ENCODE measurements at regions not wholly inside any gene's neighbourhood (a gene's known extent, or its start where the extent isn't known, plus 50 kb on each side); places are given as distances from the start of the nearest gene placed in this dataset.
"Not testable (repeated sequence)": the region's sequence is repeated elsewhere in the genome, so short reads cannot be mapped to it uniquely, and the experiment has no call there.

DNA sequence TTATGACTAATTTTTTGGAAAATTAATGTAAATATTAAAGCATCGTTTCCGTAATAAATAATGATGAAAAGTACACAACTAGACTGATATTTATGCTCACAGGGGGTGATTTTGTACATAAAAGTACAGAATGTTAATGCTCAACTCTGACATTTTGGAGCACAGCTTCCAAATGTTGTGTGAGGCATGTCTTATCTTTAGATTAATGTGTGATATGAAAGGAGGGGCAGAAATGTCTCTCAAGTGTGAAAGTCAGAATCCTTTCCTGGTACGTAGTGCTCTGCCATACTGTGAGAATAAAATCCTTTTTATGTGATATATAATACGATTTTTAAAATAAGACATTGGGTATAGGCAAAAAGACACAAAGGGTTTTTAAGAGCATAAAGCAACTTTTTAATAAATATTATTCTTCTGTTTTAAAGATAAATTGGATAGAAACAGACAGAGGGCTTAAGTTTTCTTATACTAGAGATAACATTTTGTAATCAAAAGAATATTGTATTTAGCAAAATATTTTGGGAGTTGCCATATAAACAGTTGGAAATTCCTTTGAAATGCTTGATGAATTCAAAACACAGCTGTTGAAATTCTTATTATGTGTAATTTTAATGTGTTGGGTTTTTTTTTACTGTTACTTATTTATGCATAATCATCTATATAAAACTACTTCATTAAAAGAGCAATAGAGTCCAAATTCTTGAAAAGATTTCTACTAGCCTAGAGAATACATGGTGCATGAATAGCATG, 389.7 kb downstream of the RAP2B start:
- no peak for DNase-seq (ENCODE audit: low read depth in 2 of 2)

DNA sequence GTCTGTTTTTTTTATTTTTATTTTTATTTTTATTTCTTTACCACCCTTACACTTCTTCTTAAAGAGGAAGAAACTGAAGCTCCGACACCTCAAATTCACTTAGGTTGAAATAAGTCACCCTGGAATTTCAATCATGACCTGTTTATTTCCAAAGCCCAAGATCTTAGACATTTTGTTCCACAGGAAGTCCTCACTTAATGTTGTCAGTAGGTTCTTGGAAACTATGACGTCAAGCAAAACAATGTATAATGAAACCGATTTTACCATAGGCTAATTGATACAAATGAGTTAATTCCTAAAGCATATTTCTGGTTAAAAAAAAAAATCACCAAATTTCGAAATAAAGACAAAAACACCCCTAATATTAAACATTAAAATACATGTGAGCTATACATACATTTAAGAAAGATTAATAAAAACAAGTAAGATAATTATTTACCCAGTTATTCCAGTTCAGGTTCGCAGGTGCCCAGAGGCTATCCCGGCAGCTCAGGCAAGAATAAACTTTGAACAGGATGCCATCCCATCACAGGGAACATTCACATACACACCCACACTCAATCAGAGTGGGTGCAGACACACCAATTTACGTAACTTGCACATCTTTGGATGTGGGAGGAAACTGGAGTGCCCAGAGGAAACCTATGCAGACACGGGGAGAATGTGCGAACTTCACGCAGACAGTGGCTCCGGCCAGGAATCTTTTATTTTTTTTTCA, 391.0 kb downstream of the RAP2B start:
- no peak for DNase-seq (ENCODE audit: low read depth in 2 of 2)

DNA sequence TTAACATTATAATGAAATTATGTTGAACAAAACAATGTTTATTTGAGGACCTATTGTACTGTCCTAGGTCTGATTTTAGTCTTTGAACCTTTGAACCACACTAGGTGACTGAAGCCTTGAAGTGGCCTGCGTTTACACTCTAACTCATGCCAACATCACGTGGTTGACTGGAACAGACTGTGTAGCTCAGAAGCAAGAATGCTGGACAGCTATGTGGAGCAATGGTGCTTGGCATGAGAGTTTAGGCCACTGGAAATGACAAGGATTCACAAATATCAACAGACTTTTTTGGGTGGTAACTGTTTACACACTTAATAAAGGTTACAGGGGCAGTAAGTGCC, 391.5 kb downstream of the RAP2B start:
- DNase-seq (ENCODE audit: low read depth in 2 of 2), result no peak

DNA sequence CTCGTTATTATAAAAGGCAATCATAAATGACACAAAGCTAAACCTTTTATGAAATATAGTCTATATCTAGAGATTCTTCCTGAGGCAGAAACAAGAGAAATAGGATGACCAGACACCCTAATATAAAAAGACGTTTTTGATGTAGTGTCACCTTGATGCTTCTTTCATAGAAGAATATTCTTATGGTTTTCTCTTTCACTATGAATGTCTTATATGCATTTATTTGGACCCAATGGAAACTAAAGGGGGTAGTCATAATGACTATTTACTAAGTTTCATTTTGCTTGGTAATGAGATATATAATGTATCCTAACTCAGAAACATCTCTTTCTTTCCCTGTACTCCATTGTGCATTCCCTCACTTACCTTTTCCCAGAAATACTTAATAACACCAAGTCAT, 393.9 kb downstream of the RAP2B start:
- no peak for DNase-seq (ENCODE audit: low read depth in 2 of 2)

DNA sequence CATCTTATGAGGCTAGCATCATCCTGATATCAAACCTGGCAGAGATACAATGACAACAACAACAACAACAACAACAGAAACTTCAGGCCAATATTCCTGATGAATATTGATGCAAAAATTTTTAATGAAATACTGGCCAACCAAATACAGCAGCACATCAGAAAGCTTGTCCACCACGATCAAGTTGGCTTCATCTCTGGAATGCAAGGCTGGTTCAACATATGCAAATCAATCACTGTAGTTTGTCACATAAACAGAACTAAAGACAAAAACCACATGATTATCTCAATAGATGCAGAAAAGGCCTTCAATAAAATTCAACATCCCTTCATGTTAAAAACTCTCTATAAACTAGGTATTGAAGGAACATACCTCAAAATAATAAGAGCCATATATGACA, 397.3 kb downstream of the RAP2B start:
- DNase-seq (ENCODE audit: low read depth in 2 of 2), result not testable (repeated sequence)

DNA sequence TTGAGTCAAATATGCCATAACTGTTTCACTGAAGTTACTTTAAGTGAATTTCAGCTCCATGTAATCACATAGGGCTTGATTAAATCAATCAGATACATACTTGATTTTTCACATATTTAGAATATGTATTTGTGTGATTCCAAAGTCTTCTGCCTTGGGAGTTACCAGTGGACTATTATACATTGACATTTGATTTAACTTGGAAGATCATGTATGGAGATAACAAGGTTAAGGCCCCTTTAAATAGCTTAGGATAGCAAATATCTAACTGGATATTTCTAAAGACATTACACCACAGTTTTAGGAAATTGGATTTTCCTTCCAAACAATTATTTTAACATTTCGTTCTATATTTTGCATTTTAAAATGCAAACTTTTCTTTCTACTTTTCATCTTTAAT, 405.0 kb downstream of the RAP2B start:
- no peak for DNase-seq (ENCODE audit: low read depth in 2 of 2)

DNA sequence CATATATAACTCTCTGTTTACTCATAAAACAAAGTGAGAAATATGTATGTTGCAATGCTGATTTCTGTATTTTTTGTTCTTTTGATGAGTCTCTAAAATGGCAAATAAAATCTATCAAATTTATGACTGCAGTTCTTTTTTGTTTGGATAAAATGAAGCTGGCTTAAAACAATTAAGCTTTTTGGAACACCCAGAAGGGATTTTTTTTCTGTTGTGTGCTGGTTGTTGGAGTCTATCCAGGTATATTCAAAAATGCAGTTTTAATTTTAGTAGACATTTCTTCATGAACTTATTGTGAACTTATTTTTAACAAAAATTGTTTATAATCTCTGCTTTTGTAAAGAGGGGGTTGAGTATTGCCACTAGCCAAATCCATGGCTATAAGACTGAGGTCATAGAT, 405.5 kb downstream of the RAP2B start:
- DNase-seq (ENCODE audit: low read depth in 2 of 2), result no peak

DNA sequence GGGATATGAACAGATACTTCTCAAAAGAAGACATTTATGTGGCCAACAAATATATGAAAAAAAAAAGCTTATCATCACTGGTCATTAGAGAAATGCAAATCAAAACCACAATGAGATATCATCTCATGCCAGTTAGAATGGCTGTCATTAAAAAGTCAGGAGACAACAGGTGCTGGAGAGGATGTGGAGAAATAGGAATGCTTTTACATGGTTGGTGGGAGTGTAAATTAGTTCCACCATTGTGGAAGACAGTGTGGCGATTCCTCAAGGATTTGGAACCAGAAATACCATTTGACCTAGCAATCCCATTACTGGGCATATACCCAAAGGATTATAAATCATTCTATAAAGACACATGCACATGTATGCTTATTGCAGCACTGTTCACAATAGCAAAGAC, 408.5 kb downstream of the RAP2B start:
- DNase-seq (ENCODE audit: low read depth in 2 of 2), result not testable (repeated sequence)

DNA sequence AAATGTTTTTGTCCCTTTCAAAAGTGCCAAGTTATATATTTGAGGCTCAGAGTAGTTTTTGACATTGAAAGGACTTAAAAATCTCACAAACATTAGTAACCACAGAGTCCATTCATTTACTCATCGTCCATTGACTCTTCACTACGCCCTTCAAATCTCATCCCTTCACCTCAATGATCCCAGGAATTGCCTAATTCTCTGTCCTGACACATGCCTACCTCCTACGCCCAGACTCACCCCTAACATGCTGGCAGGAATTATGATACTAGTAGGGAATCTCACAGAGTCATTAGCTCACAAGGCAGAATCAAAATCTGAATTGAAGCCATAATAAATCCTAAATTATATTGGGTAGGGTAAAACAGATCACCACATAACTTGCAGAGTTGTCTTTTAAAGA, 410.1 kb downstream of the RAP2B start:
- DNase-seq (ENCODE audit: low read depth in 2 of 2), result no peak

DNA sequence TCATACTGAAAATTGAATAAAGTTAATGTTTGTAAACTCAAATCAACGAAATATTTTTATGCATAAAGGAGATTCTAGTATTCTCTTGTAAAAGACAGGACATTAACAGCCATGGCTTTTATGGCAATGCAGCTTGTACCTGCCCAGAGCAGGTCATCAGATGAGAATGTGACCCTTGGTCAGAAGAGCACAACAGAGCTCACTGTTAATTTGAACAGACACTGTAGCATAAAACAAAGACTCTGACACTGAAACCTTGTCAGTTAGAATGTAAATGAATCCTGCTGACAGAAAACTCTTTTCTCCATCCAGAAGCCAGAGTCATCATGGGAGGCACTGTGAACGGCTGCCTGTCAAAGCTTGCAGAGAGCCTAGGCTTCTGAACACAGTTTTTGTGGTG, 410.6 kb downstream of the RAP2B start:
- no peak for DNase-seq (ENCODE audit: low read depth in 2 of 2)

DNA sequence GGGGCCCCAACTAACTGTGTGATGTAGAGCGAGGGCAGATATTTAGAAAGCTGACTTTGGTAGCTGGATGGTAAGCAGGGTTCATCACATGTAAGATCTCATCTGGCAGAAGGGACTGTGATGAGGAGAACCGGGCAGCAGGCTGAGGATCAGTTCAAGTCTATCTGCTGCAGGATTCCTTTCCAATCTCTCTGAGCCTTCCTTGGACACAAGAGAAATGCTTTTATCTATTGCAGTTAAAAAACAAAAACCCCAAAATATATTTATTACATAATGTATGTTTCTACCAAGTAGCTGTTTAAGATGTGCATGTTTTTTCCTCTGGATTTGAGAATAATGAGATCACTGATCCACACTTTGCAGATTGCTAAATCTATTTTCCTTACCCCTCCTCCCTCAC, 411.5 kb downstream of the RAP2B start:
- DNase-seq (ENCODE audit: low read depth in 2 of 2), result no peak

DNA sequence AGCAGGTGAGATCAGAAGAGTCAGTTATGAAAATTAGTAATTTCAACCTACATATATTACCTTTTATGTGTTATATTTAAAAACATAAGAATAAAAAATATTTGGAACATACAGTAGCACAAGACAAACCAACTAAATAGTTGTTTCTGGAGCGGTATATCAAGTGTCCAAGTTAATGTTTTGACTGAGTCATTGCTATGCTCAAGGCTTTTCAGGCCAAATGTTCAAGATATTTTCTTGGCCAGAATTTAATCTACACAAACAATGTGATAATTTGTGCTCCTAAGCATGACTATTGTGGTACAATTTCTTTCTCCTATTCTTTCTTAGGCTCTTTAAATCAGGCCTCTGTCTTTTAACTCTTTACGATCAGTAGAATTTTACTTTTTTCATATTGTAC, 412.4 kb downstream of the RAP2B start:
- DNase-seq (ENCODE audit: low read depth in 2 of 2), result no peak

DNA sequence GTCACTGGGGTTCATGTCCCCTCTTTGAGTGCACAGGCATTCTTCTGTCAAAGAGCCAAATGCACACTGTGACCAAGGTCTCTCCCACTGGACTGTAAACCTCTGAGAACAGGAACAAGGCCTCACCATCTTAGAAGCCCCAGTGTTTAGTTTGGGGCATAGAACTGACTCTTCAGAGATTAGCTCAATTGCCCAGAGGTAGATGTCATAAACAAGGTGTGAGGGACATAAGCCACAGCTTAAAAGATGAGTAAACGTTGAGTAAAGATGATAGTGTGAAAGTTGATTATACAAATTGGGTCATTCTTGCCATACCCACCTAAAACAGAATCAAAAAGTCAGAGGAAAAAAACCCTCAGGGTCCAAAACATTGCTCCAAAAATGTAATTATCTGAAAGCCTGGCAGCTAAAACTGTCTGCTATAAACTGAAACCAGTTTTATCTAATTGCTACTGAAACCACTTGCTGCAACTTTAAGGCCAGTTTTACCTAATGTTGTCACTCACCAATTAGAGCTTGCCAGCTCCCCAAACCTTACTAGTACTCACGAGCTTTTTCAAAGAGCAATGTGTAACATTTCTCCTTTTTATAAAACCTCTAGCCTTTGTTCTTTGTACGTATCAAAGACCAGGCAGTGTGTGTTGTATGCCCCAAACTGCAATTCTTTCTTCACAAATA, 415.2 kb downstream of the RAP2B start:
- no peak for DNase-seq (ENCODE audit: low read depth in 2 of 2)

DNA sequence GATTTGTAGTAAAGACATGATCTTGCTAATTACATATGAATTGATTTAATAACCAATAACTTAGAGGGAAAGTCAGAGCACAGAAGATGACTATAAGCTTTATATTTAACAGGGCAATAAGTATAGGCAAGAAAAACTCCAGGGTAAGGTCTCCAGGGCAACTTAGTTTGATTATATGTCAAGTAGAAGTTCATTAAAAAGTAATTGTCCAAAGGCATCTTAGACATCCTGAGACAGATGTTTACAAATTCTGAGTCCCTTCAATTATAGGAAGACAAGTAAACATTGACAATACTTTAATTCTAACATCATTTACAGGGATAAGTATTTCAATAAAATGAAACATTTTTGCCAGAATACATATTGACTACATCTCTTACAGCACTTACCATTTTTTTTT, 416.0 kb downstream of the RAP2B start:
- no peak for DNase-seq (ENCODE audit: low read depth in 2 of 2)

DNA sequence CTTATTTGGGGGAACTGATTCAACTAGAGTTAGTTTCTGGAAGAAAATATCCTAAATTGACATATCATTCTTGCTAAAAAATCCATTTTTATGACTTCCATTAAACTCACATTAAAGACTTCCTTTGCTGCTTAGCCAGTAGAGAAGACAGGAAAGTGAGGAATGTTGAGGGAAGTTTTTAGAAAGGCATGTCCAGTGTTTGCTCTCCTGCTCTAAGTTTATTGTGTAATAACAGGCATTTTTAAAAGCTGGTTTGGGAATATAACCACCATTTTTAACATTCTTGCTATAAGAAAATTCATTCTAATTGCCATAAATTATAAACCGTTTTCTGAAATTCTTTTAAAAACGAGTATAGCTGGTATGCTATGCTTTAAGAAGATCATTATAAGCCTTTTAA, 428.0 kb downstream of the RAP2B start:
- no peak for DNase-seq (ENCODE audit: low read depth in 2 of 2)

DNA sequence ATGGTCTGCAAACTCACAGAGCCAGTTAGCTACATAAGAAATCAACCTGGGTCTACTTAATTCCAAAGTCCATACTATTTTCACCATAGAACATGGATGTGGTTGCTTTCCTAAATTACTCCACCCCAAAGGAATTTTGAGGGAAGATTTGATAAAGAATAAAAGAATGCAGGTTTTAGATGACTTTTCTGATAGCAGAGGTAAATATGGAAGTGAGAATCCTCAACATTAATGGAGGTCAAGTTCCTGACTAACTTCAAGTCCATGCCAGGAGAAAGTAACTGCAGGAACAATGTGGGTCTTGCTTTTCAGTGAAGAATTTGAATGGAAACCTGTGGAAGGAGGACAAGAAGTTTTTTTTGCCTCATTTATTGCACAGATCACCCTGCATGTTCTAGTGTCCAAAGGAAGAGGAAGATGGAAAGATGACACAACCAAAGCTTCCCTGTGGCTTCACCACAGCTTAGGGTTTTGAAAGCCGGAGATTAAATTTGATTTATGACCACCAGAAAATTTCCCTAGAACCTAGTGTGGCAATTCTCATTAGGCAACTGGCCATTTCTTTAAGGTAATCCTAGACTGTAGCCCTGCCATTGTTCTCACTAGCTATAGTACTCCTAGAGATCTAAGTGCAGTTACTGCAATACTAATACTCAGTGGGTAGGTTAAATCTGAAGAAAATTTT, 429.7 kb downstream of the RAP2B start:
- DNase-seq (ENCODE audit: low read depth in 2 of 2), result no peak

DNA sequence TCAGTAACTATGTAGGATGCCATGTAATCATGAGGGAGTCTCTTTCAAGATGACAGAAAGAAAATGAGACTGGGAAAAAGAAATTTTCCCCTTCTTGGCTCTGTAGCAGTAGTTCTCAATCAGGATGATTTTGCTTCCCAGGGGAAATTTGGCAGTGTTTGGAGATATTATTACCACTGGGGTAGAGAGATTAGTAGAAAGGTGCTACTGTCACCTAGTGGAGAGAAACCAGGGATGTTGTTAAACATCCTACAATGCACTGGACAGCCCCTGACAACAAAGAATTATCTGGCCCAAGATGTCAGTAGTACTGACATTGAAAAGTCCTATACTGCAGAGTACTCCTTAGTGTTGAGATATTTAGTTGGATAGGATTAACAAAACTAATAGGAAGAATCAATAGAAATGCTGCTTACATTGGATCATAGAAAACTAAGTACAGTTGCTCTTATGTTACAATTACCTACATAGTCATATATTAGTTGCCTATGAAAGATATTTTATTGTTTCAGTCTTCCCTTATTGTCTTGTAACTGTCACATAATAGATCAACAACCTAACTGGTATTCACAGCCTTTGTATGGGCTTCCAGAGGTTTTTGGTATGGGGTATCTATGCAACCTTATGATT, 433.3 kb downstream of the RAP2B start:
- DNase-seq (ENCODE audit: low read depth in 2 of 2), result no peak

DNA sequence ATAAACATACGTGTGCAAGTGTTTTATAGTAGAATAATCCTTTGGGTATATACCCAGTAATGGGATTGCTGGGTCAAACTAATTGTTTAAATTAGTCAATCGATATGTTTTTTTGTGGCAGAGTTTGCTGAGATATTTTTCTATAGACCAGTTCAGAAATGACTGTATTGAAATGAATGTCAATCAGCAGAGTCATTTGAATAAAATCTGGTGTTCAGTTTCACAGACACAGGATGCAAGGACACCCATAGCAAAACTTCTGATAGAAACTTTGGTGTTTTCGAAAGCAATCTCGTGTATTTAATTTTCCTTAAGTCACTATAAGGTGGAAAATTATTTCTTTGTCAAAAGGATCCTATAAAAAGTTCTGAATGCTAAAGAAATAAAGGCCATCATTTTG, 434.4 kb downstream of the RAP2B start:
- no peak for DNase-seq (ENCODE audit: low read depth in 2 of 2)

DNA sequence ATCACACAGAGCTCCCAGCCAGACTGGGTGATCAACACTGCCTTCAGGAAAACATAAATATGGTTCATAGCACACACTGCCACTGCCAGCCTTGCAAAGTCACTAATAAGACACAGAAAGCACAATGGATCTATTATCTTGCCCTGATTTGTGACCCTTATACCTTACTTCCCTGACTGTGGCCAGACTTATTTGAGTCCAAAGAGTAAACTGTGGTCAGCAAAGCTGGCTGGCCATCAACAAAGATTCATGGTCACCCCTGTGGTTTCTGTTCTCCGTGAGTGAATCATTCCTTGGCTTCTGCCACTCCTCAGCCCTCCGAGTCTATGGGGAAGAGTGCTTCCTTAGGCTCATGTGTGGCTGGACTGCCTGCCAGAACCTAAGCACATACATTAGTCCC, 437.7 kb downstream of the RAP2B start:
- DNase-seq (ENCODE audit: low read depth in 2 of 2), result no peak

DNA sequence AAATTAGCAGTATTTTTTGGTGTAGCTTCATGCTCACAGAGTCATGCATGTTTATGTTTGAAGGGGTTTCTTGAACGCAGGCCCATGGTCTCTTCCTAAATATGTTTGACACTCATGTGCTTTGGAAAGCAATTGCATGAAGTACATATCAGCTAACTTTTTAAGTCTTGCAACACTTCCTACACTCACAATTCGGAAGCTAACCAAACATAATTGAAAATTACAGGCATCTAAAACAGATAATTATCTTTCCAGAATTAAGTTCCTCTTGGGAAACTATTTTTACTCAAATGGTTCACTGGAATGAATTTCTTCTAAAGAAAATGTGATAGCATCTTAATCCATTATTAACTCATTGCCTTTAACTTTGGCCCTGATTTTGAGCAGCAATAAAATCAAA, 438.9 kb downstream of the RAP2B start:
- no peak for DNase-seq (ENCODE audit: low read depth in 2 of 2)

DNA sequence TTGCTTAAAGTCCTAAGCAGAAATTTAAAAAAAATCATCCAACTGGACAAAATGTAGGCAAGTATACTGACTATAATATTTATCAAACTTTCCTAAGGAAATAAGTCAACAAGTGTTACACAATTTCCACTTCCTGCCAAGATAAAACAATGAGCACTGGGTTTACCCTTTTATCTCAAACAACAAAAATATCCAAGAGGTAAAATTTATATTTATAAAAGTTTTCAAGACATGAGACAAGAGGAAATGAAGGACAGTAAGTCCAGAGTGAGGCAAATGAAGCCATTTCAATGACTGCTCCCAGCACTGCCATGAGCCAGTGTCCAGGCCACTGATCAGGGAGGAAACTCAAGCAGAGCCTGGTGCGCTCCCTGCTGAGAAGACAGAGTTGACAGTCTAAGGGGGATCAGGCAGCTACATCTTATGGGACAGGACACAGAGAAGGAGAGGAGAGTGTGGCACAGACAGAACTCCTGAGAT, 439.4 kb downstream of the RAP2B start:
- no peak for DNase-seq (ENCODE audit: low read depth in 2 of 2)

DNA sequence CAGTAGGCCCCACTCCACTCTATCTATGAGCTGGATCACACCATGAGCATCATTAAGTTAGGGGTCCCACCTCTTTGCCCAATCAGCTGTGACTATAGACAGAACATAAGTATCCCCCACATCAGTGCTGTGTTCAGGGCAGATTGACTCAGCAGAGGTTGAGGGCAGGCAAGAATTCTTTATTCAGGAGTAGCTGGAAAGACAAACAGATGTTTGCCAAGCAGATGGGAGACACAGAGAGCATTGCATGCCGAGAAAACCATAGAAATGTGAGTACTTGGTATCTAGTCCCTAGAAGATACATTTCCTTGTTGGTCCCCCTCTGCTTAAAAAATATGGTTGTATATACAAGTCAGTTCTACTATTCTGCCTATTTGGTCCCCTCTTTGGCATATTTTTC, 440.8 kb downstream of the RAP2B start:
- DNase-seq (ENCODE audit: low read depth in 2 of 2), result no peak

Data from stimulated activated CD8-positive, alpha-beta memory T cell treated with anti-CD3 and anti-CD28 coated beads, Interleukin-7, amount 100 ng/mL, for 1 hour (primary cell).